HepG2 (cell line): ENCODE measurements at regions not wholly inside any gene's neighbourhood (a gene's known extent, or its start where the extent isn't known, plus 50 kb on each side); places are given as distances from the start of the nearest gene placed in this dataset.

ENCODE experiments used
- ATAC-seq: fragments of 200-7000 bp; cut with Tn5 transposase; 3 replicates; pipeline ENCODE4 v1.9.1; 2020; ENCODE audit warnings: mild to moderate bottlenecking, moderate library complexity
- BruUV-seq: library from RNA; stranded (reverse); fragments of 400-500 nt; replicated peaks from 2 replicates; lab custom pipeline; 2021; lab: Mats Ljungman, UMichigan
- CTCF ChIA-PET: fragments of 300-600 bp; formaldehyde crosslinking; extraction: SDS; loops from one replicate; lab custom pipeline; 2021; ENCODE audit warnings: low total read pairs, inconsistent platforms, low intra/inter-chr PET ratio; lab: Yijun Ruan, JAX
- POLR2A ChIA-PET: fragments of 350-600 bp; sonication (Branson Sonifier 250); formaldehyde crosslinking; loops from one replicate; lab custom pipeline; 2020; ENCODE audit warnings: antibody characterized with exemption, inconsistent platforms; lab: Yijun Ruan, JAX
- DNase-seq: peaks from one replicate; pipeline ENCODE4 v3.0.0-alpha.2; 2015; ENCODE audit warnings: low spot score
- FAIRE-seq: peaks from 3 replicates; lab custom pipeline; 2011; peaks lifted over from hg19 to GRCh38; lab: Jason Lieb, UNC
- H2AFZ ChIP-seq: one replicate; pipeline ENCODE4 v1.6.1; 2011; ENCODE audit warnings: low read length, inconsistent platforms
- H3K27ac ChIP-seq: fragments of 300-600 bp; 3 replicates; pipeline ENCODE4 v1.8.0; 2011; ENCODE audit warnings: mixed run types, mild to moderate bottlenecking, mixed read lengths, low read length, inconsistent platforms; ENCODE audit not compliant: insufficient read depth; ENCODE audit errors: extremely low read length
- H3K27me3 ChIP-seq, 2 experiments: fragments of 200-600 bp in 1 of 2; 2 replicates in 1 of 2; 3 replicates in 1 of 2; pipeline versions ENCODE4 v1.6.0 to v1.8.0; 2011; ENCODE audit warnings: low read length in 2 of 2, mild to moderate bottlenecking in 2 of 2, moderate library complexity in 2 of 2, inconsistent platforms in 1 of 2; ENCODE audit not compliant: insufficient read depth in 2 of 2, control insufficient read depth in 1 of 2
- H3K36me3 ChIP-seq, 2 experiments: fragments of 200-600 bp in 1 of 2; replicated peaks in 1 of 2; 2 replicates in 1 of 2; 3 replicates in 1 of 2; pipeline versions ENCODE4 v1.5.1 to v1.8.0; 2011; ENCODE audit warnings: low read length in 2 of 2, inconsistent platforms in 1 of 2; ENCODE audit not compliant: insufficient read depth in 2 of 2, control insufficient read depth in 1 of 2
- H3K4me1 ChIP-seq: 2 replicates; pipeline ENCODE4 v1.5.1; 2012; ENCODE audit warnings: low read length, inconsistent platforms; ENCODE audit not compliant: insufficient read depth
- H3K4me2 ChIP-seq: 2 replicates; pipeline ENCODE4 v1.6.0; 2011; ENCODE audit warnings: low read depth, low read length, inconsistent platforms
- H3K4me3 ChIP-seq, 3 experiments: fragments of 200-600 bp in 1 of 3; sonication (generic), shearing (Covaris generic) in 1 of 3; replicated peaks in 1 of 3; 2 replicates each; pipeline ENCODE4 v1.5.1; 2011 to 2016; ENCODE audit warnings: low read length in 3 of 3, inconsistent platforms in 2 of 3, low read depth in 2 of 3, mild to moderate bottlenecking in 2 of 3, control low read depth in 1 of 3, mixed read lengths in 1 of 3; ENCODE audit not compliant: insufficient read depth in 1 of 3
- H3K79me2 ChIP-seq: one replicate; pipeline ENCODE4 v1.6.1; 2011; ENCODE audit warnings: low read length, inconsistent platforms; ENCODE audit not compliant: insufficient read depth
- H3K9ac ChIP-seq: 2 replicates; pipeline ENCODE4 v1.6.0; 2011; ENCODE audit warnings: mild to moderate bottlenecking, low read depth, low read length, inconsistent platforms; ENCODE audit not compliant: insufficient read depth
- H3K9me3 ChIP-seq: 2 replicates; pipeline ENCODE4 v1.5.1; 2012; ENCODE audit warnings: mild to moderate bottlenecking, low read length
- H4K20me1 ChIP-seq: 2 replicates; pipeline ENCODE4 v1.6.0; 2011; ENCODE audit warnings: inconsistent platforms, mild to moderate bottlenecking, low read length, moderate library complexity; ENCODE audit not compliant: insufficient read depth
- MLLT10 ChIP-seq: sonication (generic); formaldehyde crosslinking; IDR thresholded peaks from 2 replicates; pipeline ENCODE4 v1.4.0; 2020; ENCODE audit warnings: missing genetic modification reagents
- MTA3 ChIP-seq: sonication (generic); formaldehyde crosslinking; IDR thresholded peaks from 2 replicates; pipeline ENCODE4 v1.4.0; 2020; ENCODE audit warnings: missing genetic modification reagents
- NFE2 ChIP-seq: sonication (generic); formaldehyde crosslinking; IDR thresholded peaks from 2 replicates; pipeline ENCODE4 v1.4.0; 2020; ENCODE audit warnings: missing genetic modification reagents
- TCF12 ChIP-seq, 2 experiments: fragments of 450-650 bp in 1 of 2; sonication (generic) in 1 of 2; formaldehyde crosslinking in 1 of 2; IDR thresholded peaks; 2 replicates each; pipeline versions ENCODE4 v1.6.1 to v1.8.0; 2017 to 2022; ENCODE audit warnings: antibody characterized with exemption in 1 of 2, mild to moderate bottlenecking in 1 of 2, missing genetic modification reagents in 1 of 2, moderate library complexity in 1 of 2
- YEATS4 ChIP-seq: sonication (generic); formaldehyde crosslinking; IDR thresholded peaks from 2 replicates; pipeline ENCODE4 v1.4.0; 2020; ENCODE audit warnings: missing genetic modification reagents, borderline replicate concordance
- ZNF441 ChIP-seq: sonication (generic); formaldehyde crosslinking; IDR thresholded peaks from 2 replicates; pipeline ENCODE4 v1.7.0; 2021; ENCODE audit warnings: missing genetic modification reagents, borderline replicate concordance
- ZNF484 ChIP-seq: sonication (generic); formaldehyde crosslinking; IDR thresholded peaks from 2 replicates; pipeline ENCODE4 v1.5.1; 2020; ENCODE audit warnings: mild to moderate bottlenecking, low read depth, missing genetic modification reagents, borderline replicate concordance
- ZNF496 ChIP-seq: sonication (generic); formaldehyde crosslinking; IDR thresholded peaks from 2 replicates; pipeline ENCODE4 v1.8.1; 2023; ENCODE audit warnings: mild to moderate bottlenecking, moderate library complexity, missing genetic modification reagents; ENCODE audit not compliant: insufficient replicate concordance
- ZNF556 ChIP-seq: sonication (generic); formaldehyde crosslinking; IDR thresholded peaks from 2 replicates; pipeline ENCODE4 v1.4.0; 2020; ENCODE audit warnings: mild to moderate bottlenecking, missing genetic modification reagents, borderline replicate concordance
- ZNF572 ChIP-seq: sonication (generic); formaldehyde crosslinking; IDR thresholded peaks from 2 replicates; pipeline ENCODE4 v1.5.1; 2020; ENCODE audit warnings: mild to moderate bottlenecking, missing genetic modification reagents
- ZNF670 ChIP-seq: sonication (generic); formaldehyde crosslinking; IDR thresholded peaks from 2 replicates; pipeline ENCODE4 v1.8.0; 2022; ENCODE audit warnings: mild to moderate bottlenecking, missing genetic modification reagents, borderline replicate concordance
- ZNF777 ChIP-seq: sonication (generic); formaldehyde crosslinking; IDR thresholded peaks from 2 replicates; pipeline ENCODE4 v1.4.0; 2020; ENCODE audit warnings: missing genetic modification reagents
- ZNF878 ChIP-seq: sonication (generic); formaldehyde crosslinking; IDR thresholded peaks from 2 replicates; pipeline ENCODE4 v1.8.1; 2023; ENCODE audit warnings: mild to moderate bottlenecking, missing genetic modification reagents, moderate library complexity
- WGBS: methylation state at CpG from one replicate; pipeline ENCODE4 v1.1.6; 2017; ENCODE audit warnings: low lambda C conversion rate; 5-methylcytosine and 5-hydroxymethylcytosine counted together
- in situ Hi-C: cut with HindIII; loops from 2 replicates; pipeline ENCODE4 v1.10.0; 2017; ENCODE audit warnings: low pct_unique_long_range_greater_than_20kb; ENCODE audit not compliant: extremely low pct_ligation_motif_present
- intact Hi-C: fragments of 100-400 bp; cut with micrococcal nuclease; formaldehyde crosslinking; loops from one replicate; pipeline ENCODE4 v1.10.0; 2022; ENCODE audit not compliant: unreplicated experiment
- TF ChIP-seq, protein P1 (sequence below): sonication (generic); formaldehyde crosslinking; conservative IDR thresholded peaks from 2 replicates; pipeline ENCODE4 v1.4.0; 2020; ENCODE audit warnings: missing genetic modification reagents
- TF ChIP-seq, protein P2 (sequence below): sonication (generic); formaldehyde crosslinking; IDR thresholded peaks from 2 replicates; pipeline ENCODE4 v1.4.0; 2020; ENCODE audit warnings: low read depth, mild to moderate bottlenecking, missing genetic modification reagents
- TF ChIP-seq, protein P3 (sequence below): sonication (generic); formaldehyde crosslinking; conservative IDR thresholded peaks from 2 replicates; pipeline ENCODE4 v1.8.0; 2022; ENCODE audit warnings: mild to moderate bottlenecking, moderate library complexity, missing genetic modification reagents
- TF ChIP-seq, protein P4 (sequence below): IDR thresholded peaks from 2 replicates; pipeline ENCODE4 v1.6.1; 2016; ENCODE audit warnings: mild to moderate bottlenecking, missing biosample characterization, missing genetic modification reagents
- TF ChIP-seq, protein P5 (sequence below): sonication (generic); formaldehyde crosslinking; IDR thresholded peaks from 2 replicates; pipeline ENCODE4 v1.5.0; 2020; ENCODE audit warnings: missing genetic modification reagents
- TF ChIP-seq, protein P6 (sequence below), 2 experiments: fragments of 450-650 bp in 1 of 2; sonication (generic) in 1 of 2; formaldehyde crosslinking; IDR thresholded peaks; 2 replicates each; pipeline versions ENCODE4 v1.5.0 to v1.8.0; 2020 to 2022; ENCODE audit warnings: mild to moderate bottlenecking in 1 of 2, missing genetic modification reagents in 1 of 2

DNA sequence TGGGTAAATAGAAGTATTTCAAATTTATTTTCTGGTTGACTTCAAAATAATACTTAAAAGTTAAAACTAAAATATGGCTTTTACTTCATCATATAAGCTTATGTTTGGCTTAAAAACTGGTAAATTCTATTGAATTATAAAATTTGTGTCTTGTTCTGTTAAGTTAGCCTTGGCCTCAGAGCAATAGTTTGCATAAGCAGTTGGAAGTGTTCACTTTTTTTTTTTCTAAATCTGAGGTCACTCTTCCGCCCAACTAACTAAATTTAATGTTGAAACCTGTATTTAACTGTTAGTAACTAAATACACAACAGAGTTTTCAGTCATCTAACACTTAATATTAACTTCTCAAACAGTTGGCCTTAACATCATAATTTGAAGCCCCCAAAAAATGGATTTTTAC is 871.7 kb upstream of the ADAMTS5 start:
- Histone ChIP-seq H2AFZ (no peak overlapping the region), H3K9ac (no peak overlapping the region), H3K9me3 (peaks cover 61% of the 10 kb centered on the region), H3K4me2 (no peak overlapping the region), H3K79me2 (no peaks in the 10 kb centered on the region), H3K27ac (no peak overlapping the region), H3K4me3 (no peak overlapping the region), H3K4me1 (no peaks in the 10 kb centered on the region), H3K27me3 (no peaks in the 10 kb centered on the region), H3K36me3 (no peaks in the 10 kb centered on the region), H4K20me1 (no peaks in the 10 kb centered on the region)
- in situ Hi-C loops (no loop called here), intact Hi-C loops (no loop called here)
- TF ChIP-seq MTA3 = no peak
- TF ChIP-seq, protein P1, sequence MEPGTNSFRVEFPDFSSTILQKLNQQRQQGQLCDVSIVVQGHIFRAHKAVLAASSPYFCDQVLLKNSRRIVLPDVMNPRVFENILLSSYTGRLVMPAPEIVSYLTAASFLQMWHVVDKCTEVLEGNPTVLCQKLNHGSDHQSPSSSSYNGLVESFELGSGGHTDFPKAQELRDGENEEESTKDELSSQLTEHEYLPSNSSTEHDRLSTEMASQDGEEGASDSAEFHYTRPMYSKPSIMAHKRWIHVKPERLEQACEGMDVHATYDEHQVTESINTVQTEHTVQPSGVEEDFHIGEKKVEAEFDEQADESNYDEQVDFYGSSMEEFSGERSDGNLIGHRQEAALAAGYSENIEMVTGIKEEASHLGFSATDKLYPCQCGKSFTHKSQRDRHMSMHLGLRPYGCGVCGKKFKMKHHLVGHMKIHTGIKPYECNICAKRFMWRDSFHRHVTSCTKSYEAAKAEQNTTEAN = no peak
- TF ChIP-seq, protein P2, sequence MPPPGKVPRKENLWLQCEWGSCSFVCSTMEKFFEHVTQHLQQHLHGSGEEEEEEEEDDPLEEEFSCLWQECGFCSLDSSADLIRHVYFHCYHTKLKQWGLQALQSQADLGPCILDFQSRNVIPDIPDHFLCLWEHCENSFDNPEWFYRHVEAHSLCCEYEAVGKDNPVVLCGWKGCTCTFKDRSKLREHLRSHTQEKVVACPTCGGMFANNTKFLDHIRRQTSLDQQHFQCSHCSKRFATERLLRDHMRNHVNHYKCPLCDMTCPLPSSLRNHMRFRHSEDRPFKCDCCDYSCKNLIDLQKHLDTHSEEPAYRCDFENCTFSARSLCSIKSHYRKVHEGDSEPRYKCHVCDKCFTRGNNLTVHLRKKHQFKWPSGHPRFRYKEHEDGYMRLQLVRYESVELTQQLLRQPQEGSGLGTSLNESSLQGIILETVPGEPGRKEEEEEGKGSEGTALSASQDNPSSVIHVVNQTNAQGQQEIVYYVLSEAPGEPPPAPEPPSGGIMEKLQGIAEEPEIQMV (CRISPR knock-in tag) = no peak
- TF ChIP-seq ZNF572 (CRISPR knock-in tag) = no peak
- TF ChIP-seq ZNF670 = no peak
- TF ChIP-seq, protein P3, sequence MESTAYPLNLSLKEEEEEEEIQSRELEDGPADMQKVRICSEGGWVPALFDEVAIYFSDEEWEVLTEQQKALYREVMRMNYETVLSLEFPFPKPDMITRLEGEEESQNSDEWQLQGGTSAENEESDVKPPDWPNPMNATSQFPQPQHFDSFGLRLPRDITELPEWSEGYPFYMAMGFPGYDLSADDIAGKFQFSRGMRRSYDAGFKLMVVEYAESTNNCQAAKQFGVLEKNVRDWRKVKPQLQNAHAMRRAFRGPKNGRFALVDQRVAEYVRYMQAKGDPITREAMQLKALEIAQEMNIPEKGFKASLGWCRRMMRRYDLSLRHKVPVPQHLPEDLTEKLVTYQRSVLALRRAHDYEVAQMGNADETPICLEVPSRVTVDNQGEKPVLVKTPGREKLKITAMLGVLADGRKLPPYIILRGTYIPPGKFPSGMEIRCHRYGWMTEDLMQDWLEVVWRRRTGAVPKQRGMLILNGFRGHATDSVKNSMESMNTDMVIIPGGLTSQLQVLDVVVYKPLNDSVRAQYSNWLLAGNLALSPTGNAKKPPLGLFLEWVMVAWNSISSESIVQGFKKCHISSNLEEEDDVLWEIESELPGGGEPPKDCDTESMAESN (CRISPR knock-in tag) = no peak
- TF ChIP-seq, protein P4, sequence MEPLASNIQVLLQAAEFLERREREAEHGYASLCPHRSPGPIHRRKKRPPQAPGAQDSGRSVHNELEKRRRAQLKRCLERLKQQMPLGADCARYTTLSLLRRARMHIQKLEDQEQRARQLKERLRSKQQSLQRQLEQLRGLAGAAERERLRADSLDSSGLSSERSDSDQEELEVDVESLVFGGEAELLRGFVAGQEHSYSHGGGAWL (CRISPR knock-in tag) = no peak
- no peak for TF ChIP-seq ZNF496
- TF ChIP-seq, protein P5, sequence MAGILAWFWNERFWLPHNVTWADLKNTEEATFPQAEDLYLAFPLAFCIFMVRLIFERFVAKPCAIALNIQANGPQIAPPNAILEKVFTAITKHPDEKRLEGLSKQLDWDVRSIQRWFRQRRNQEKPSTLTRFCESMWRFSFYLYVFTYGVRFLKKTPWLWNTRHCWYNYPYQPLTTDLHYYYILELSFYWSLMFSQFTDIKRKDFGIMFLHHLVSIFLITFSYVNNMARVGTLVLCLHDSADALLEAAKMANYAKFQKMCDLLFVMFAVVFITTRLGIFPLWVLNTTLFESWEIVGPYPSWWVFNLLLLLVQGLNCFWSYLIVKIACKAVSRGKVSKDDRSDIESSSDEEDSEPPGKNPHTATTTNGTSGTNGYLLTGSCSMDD (CRISPR knock-in tag) = no peak
- no peak for TF ChIP-seq ZNF484
- no peak for TF ChIP-seq ZNF556 (CRISPR knock-in tag)
- TF ChIP-seq TCF12 (IDR thresholded peaks at IDR 0.05) = no peak
- TF ChIP-seq TCF12 (CRISPR knock-in tag; IDR thresholded peaks at IDR 0.05) = no peak
- no peak for TF ChIP-seq ZNF878 (CRISPR knock-in tag)
- no peak for TF ChIP-seq ZNF777 (CRISPR knock-in tag)
- no peak for TF ChIP-seq MLLT10 (CRISPR knock-in tag)
- TF ChIP-seq, protein P6, sequence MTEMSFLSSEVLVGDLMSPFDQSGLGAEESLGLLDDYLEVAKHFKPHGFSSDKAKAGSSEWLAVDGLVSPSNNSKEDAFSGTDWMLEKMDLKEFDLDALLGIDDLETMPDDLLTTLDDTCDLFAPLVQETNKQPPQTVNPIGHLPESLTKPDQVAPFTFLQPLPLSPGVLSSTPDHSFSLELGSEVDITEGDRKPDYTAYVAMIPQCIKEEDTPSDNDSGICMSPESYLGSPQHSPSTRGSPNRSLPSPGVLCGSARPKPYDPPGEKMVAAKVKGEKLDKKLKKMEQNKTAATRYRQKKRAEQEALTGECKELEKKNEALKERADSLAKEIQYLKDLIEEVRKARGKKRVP (CRISPR knock-in tag; IDR thresholded peaks at IDR 0.05) = no peak
- no peak for TF ChIP-seq YEATS4 (CRISPR knock-in tag)
- no peak for TF ChIP-seq NFE2 (CRISPR knock-in tag)
- no peak for TF ChIP-seq ZNF441 (CRISPR knock-in tag)
- no TSS peak for BruUV-seq
- ATAC-seq = no peak
- ChIA-PET CTCF (no interaction called here), POLR2A (no interaction called here)
- DNase-seq = no peak
- FAIRE-seq = no peak
- 8% methylated on average over 1 of the region's 1 CpG for WGBS
